Activated CD4-positive, alpha-beta T cell treated with anti-CD3 and anti-CD28 coated beads for 1 hour (primary cell): ENCODE measurements at regions not wholly inside any gene's neighbourhood (a gene's known extent, or its start where the extent isn't known, plus 50 kb on each side); places are given as distances from the start of the nearest gene placed in this dataset.
A peak's percentile ranks its signal among the peaks of the same experiment; 100 is the strongest.
"Not testable (repeated sequence)": the region's sequence is repeated elsewhere in the genome, so short reads cannot be mapped to it uniquely, and the experiment has no call there.

ENCODE experiments used
- DNase-seq: peaks from one replicate; pipeline ENCODE4 v3.0.0-alpha.2; 2020

- no peak for DNase-seq
Observed at GRCh38 chr1:200496937-200497336, 87.1 kb upstream of the ZNF281 start.

GRCh38 chr1:200495901-200496300 is 86.1 kb upstream of the ZNF281 start:
- no peak for DNase-seq

- DNase-seq, result no peak
Observed at GRCh38 chr1:200493344-200493743, 83.5 kb upstream of the ZNF281 start.

- DNase-seq, result no peak
Observed at GRCh38 chr1:200491103-200491502, 81.3 kb upstream of the ZNF281 start.

GRCh38 chr1:200490183-200490582 is 80.3 kb upstream of the ZNF281 start:
- no peak for DNase-seq

GRCh38 chr1:200488375-200489165 is 78.7 kb upstream of the ZNF281 start:
- DNase-seq, result no peak

- no peak for DNase-seq
Observed at GRCh38 chr1:200487650-200488049, 77.8 kb upstream of the ZNF281 start.

- no peak for DNase-seq
Observed at GRCh38 chr1:200486634-200487033, 76.8 kb upstream of the ZNF281 start.

- not testable (repeated sequence) for DNase-seq
Observed at GRCh38 chr1:200484438-200484946, 74.7 kb upstream of the ZNF281 start.

- DNase-seq, result peak; percentile 26
Observed at GRCh38 chr1:200483491-200484143, 73.8 kb upstream of the ZNF281 start.

- DNase-seq, result no peak
Observed at GRCh38 chr1:200480964-200481363, 71.1 kb upstream of the ZNF281 start.

- DNase-seq, result no peak
Observed at GRCh38 chr1:200479816-200480215, 70.0 kb upstream of the ZNF281 start.

- no peak for DNase-seq
Observed at GRCh38 chr1:200478945-200479558, 69.2 kb upstream of the ZNF281 start.

GRCh38 chr1:200478239-200478623 is 68.4 kb upstream of the ZNF281 start:
- DNase-seq, result no peak

GRCh38 chr1:200474633-200475032 is 64.8 kb upstream of the ZNF281 start:
- no peak for DNase-seq

GRCh38 chr1:200473698-200474371 is 64.0 kb upstream of the ZNF281 start:
- DNase-seq, result no peak

- DNase-seq, result no peak
Observed at GRCh38 chr1:200471739-200472138, 61.9 kb upstream of the ZNF281 start.

GRCh38 chr1:200468264-200469001 is 58.6 kb upstream of the ZNF281 start:
- no peak for DNase-seq

- no peak for DNase-seq
Observed at GRCh38 chr1:200464784-200465400, 55.1 kb upstream of the ZNF281 start.
